Astrocyte of the cerebellum (primary cell): ENCODE measurements at regions not wholly inside any gene's neighbourhood (a gene's known extent, or its start where the extent isn't known, plus 50 kb on each side); places are given as distances from the start of the nearest gene placed in this dataset.

Source experiments
- DNase-seq: peaks from one replicate; pipeline ENCODE4 v3.0.0-alpha.2; 2011; ENCODE audit warnings: low read depth
- H3K4me3 ChIP-seq: 2 replicates; pipeline ENCODE4 v1.5.1; 2011; ENCODE audit warnings: mild to moderate bottlenecking, low read depth, low read length, moderate library complexity
- CTCF ChIP-seq: IDR thresholded peaks from 2 replicates; pipeline ENCODE4 v1.5.1; 2012; ENCODE audit warnings: low read length, low read depth, moderate library complexity, mild to moderate bottlenecking; ENCODE audit errors: missing control alignments
- in situ Hi-C: cut with HindIII; loops from 2 replicates; pipeline ENCODE4 v1.10.0; 2017; ENCODE audit warnings: low sequenced_read_pairs

GRCh38 chr20:60237981-60238380 is 279.8 kb downstream of the CDH26 start:
- in situ Hi-C loops: no loop called here
- no peak overlapping the region for H3K4me3 ChIP-seq
- no peak for TF ChIP-seq CTCF
- no peak for DNase-seq

GRCh38 chr20:60238992-60239660 is 280.9 kb downstream of the CDH26 start:
- no peak for TF ChIP-seq CTCF
- H3K4me3 ChIP-seq: no peak overlapping the region
- DNase-seq: peak; percentile 12
- in situ Hi-C loops: no loop called here

GRCh38 chr20:60239956-60240355 is 281.7 kb downstream of the CDH26 start:
- no peak for TF ChIP-seq CTCF
- no peak overlapping the region for H3K4me3 ChIP-seq
- DNase-seq: no peak
- in situ Hi-C loops: no loop called here

- no peak for TF ChIP-seq CTCF
- DNase-seq: no peak
- H3K4me3 ChIP-seq: no peak overlapping the region
- in situ Hi-C loops: no loop called here
These were observed 282.2 kb downstream of the CDH26 start for GRCh38 chr20:60240415-60240814.

GRCh38 chr20:60240986-60241385 is 282.8 kb downstream of the CDH26 start:
- no peak for DNase-seq
- in situ Hi-C loops: no loop called here
- TF ChIP-seq CTCF: no peak
- no peak overlapping the region for H3K4me3 ChIP-seq

- in situ Hi-C loops: no loop called here
- no peak for DNase-seq
- TF ChIP-seq CTCF: no peak
- H3K4me3 ChIP-seq: no peak overlapping the region
These were observed 284.7 kb downstream of the CDH26 start for GRCh38 chr20:60242836-60243505.
